H1 (cell line): ENCODE measurements at regions not wholly inside any gene's neighbourhood (a gene's known extent, or its start where the extent isn't known, plus 50 kb on each side); places are given as distances from the start of the nearest gene placed in this dataset.

Experiments
- CTCF ChIA-PET: fragments of 300-600 bp; sonication (Branson Sonifier 250); formaldehyde crosslinking; loops from one replicate; lab custom pipeline; 2021; ENCODE audit not compliant: partially characterized antibody; lab: Charles Lee
- POLR2A ChIA-PET: fragments of 300-600 bp; sonication (Branson Sonifier 250); formaldehyde crosslinking; loops from one replicate; lab custom pipeline; 2021; ENCODE audit warnings: inconsistent platforms; ENCODE audit not compliant: partially characterized antibody; lab: Charles Lee
- DNase-seq, 2 experiments: peaks; one replicate each; pipeline versions ENCODE4 v3.0.0 to v3.0.0-alpha.2; 2010 to 2022; ENCODE audit warnings: low spot score in 2 of 2, low read depth in 1 of 2, mixed read lengths in 1 of 2
- FAIRE-seq: peaks from 2 replicates; lab custom pipeline; 2011; peaks lifted over from hg19 to GRCh38; lab: Jason Lieb, UNC
- H2AFZ ChIP-seq: 2 replicates; pipeline ENCODE4 v1.8.1; 2012; ENCODE audit warnings: low read length, inconsistent platforms
- H2AK5ac ChIP-seq: 2 replicates; pipeline ENCODE4 v1.6.1; 2013; ENCODE audit warnings: low read depth, low read length
- H2BK120ac ChIP-seq: replicated peaks from 2 replicates; pipeline ENCODE3; 2013; ENCODE audit warnings: low read depth, low read length, inconsistent platforms
- H2BK12ac ChIP-seq: 2 replicates; pipeline ENCODE4 v1.6.1; 2013; ENCODE audit warnings: low read depth, low read length
- H2BK15ac ChIP-seq: 2 replicates; pipeline ENCODE4 v1.6.1; 2013; ENCODE audit warnings: low read length
- H2BK20ac ChIP-seq: 2 replicates; pipeline ENCODE4 v1.6.1; 2013; ENCODE audit warnings: low read length
- H2BK5ac ChIP-seq: 2 replicates; pipeline ENCODE4 v1.6.1; 2013; ENCODE audit warnings: low read depth, low read length
- H3K14ac ChIP-seq: 2 replicates; pipeline ENCODE4 v1.6.1; 2013; ENCODE audit warnings: inconsistent platforms; ENCODE audit not compliant: insufficient read length
- H3K18ac ChIP-seq: 2 replicates; pipeline ENCODE4 v1.6.1; 2013; ENCODE audit warnings: low read length; ENCODE audit errors: extremely low read depth
- H3K23ac ChIP-seq: 2 replicates; pipeline ENCODE4 v1.6.1; 2013; ENCODE audit warnings: inconsistent platforms; ENCODE audit not compliant: insufficient read length
- H3K23me2 ChIP-seq: 2 replicates; pipeline ENCODE4 v1.6.1; 2013; ENCODE audit warnings: low read depth, low read length
- H3K27ac ChIP-seq: 2 replicates; pipeline ENCODE4 v1.6.1; 2011; ENCODE audit warnings: low read depth, low read length, inconsistent platforms
- H3K27me3 ChIP-seq, 4 experiments: replicated peaks in 1 of 4; 1 replicate in 1 of 4; 2 replicates in 3 of 4; pipeline versions ENCODE4 v1.6.1 to v1.8.1; 2011 to 2013; ENCODE audit warnings: low read length in 3 of 4, mild to moderate bottlenecking in 3 of 4, inconsistent platforms in 2 of 4, mixed read lengths in 2 of 4, moderate library complexity in 1 of 4; ENCODE audit not compliant: control insufficient read depth in 3 of 4, insufficient read depth in 3 of 4; ENCODE audit errors: extremely low read depth in 1 of 4
- H3K36me3 ChIP-seq, 4 experiments: 2 replicates each; pipeline versions ENCODE4 v1.6.1 to v1.8.1; 2011 to 2013; ENCODE audit warnings: mild to moderate bottlenecking in 4 of 4, low read length in 3 of 4, moderate library complexity in 2 of 4, control low read depth in 1 of 4, inconsistent platforms in 1 of 4; ENCODE audit not compliant: insufficient read depth in 4 of 4, control insufficient read depth in 2 of 4
- H3K4ac ChIP-seq: replicated peaks from 2 replicates; pipeline ENCODE3; 2013; ENCODE audit warnings: low read length, low read depth, mixed read lengths, inconsistent platforms; ENCODE audit not compliant: insufficient read length
- H3K4me1 ChIP-seq, 4 experiments: replicated peaks in 1 of 4; 1 replicate in 1 of 4; 2 replicates in 3 of 4; pipeline versions ENCODE4 v1.6.1 to v1.8.1; 2011 to 2013; ENCODE audit warnings: low read length in 3 of 4, inconsistent platforms in 2 of 4, mixed read lengths in 1 of 4; ENCODE audit not compliant: insufficient read depth in 4 of 4, control insufficient read depth in 3 of 4
- H3K4me2 ChIP-seq, 2 experiments: 2 replicates each; pipeline versions ENCODE4 v1.6.1 to v1.8.1; 2011 to 2013; ENCODE audit warnings: low read depth in 2 of 2, low read length in 2 of 2, control low read depth in 1 of 2, inconsistent platforms in 1 of 2, mild to moderate bottlenecking in 1 of 2; ENCODE audit not compliant: insufficient read depth in 1 of 2
- H3K4me3 ChIP-seq, 4 experiments: fragments of 200-600, 300-600 bp in 1 of 4; sonication (generic), shearing (Covaris generic), sonication (Bioruptor Twin) in 1 of 4; 2 replicates each; pipeline versions ENCODE4 v1.5.1 to v1.8.1; 2011 to 2016; ENCODE audit warnings: low read length in 4 of 4, low read depth in 3 of 4, control low read depth in 2 of 4, inconsistent platforms in 2 of 4, mild to moderate bottlenecking in 2 of 4, mixed read lengths in 1 of 4, moderate library complexity in 1 of 4; ENCODE audit not compliant: insufficient read depth in 2 of 4; ENCODE audit errors: extremely low read depth in 1 of 4
- H3K56ac ChIP-seq: replicated peaks from 2 replicates; pipeline ENCODE3; 2013; ENCODE audit warnings: low read depth, mild to moderate bottlenecking, mixed read lengths, low read length, inconsistent platforms; ENCODE audit not compliant: insufficient read length
- H3K79me1 ChIP-seq: 2 replicates; pipeline ENCODE4 v1.6.1; 2013; ENCODE audit warnings: low read depth, low read length, control low read depth
- H3K79me2 ChIP-seq, 2 experiments: 2 replicates each; pipeline versions ENCODE4 v1.6.1 to v1.8.1; 2012 to 2013; ENCODE audit warnings: low read length in 2 of 2, mild to moderate bottlenecking in 2 of 2, inconsistent platforms in 1 of 2; ENCODE audit not compliant: insufficient read depth in 2 of 2, control insufficient read depth in 1 of 2
- H3K9ac ChIP-seq, 4 experiments: replicated peaks in 1 of 4; 1 replicate in 1 of 4; 2 replicates in 3 of 4; pipeline versions ENCODE4 v1.6.1 to v1.8.1; 2011 to 2013; ENCODE audit warnings: low read depth in 3 of 4, low read length in 3 of 4, control low read depth in 2 of 4, mild to moderate bottlenecking in 2 of 4, moderate library complexity in 2 of 4, inconsistent platforms in 1 of 4; ENCODE audit errors: extremely low read depth in 1 of 4
- H3K9me3 ChIP-seq, 2 experiments: 2 replicates each; pipeline versions ENCODE4 v1.6.1 to v1.8.1; 2012 to 2013; ENCODE audit warnings: mild to moderate bottlenecking in 2 of 2, moderate library complexity in 2 of 2, control low read depth in 1 of 2, inconsistent platforms in 1 of 2, low read depth in 1 of 2, low read length in 1 of 2, mixed read lengths in 1 of 2; ENCODE audit not compliant: insufficient read depth in 2 of 2
- H4K20me1 ChIP-seq, 2 experiments: replicated peaks in 1 of 2; 2 replicates each; pipeline versions ENCODE3 to v1.8.1; 2011 to 2013; ENCODE audit warnings: inconsistent platforms in 2 of 2, low read length in 2 of 2, mild to moderate bottlenecking in 1 of 2; ENCODE audit not compliant: insufficient read depth in 2 of 2, control insufficient read depth in 1 of 2
- H4K5ac ChIP-seq: 2 replicates; pipeline ENCODE4 v1.6.1; 2013; ENCODE audit warnings: low read length, low read depth, mixed read lengths, inconsistent platforms; ENCODE audit not compliant: insufficient read length
- H4K8ac ChIP-seq: 2 replicates; pipeline ENCODE4 v1.8.0; 2013; ENCODE audit warnings: mild to moderate bottlenecking, moderate library complexity, low read length, inconsistent platforms; ENCODE audit not compliant: insufficient read depth; ENCODE audit errors: extremely low read depth
- H4K91ac ChIP-seq: replicated peaks from 2 replicates; pipeline ENCODE3; 2013; ENCODE audit warnings: low read length, mixed read lengths, inconsistent platforms; ENCODE audit not compliant: insufficient read length
- BRCA1 ChIP-seq: IDR thresholded peaks from 2 replicates; pipeline ENCODE4 v1.6.1; 2012; ENCODE audit warnings: low read depth, low read length, improper control_type of control experiment
- CREB1 ChIP-seq: IDR thresholded peaks from 2 replicates; pipeline ENCODE4 v1.6.1; 2012; ENCODE audit warnings: inconsistent platforms
- EGR1 ChIP-seq: IDR thresholded peaks from 2 replicates; pipeline ENCODE4 v1.6.1; 2011; ENCODE audit warnings: low read depth, low read length, borderline replicate concordance
- JUN ChIP-seq: IDR thresholded peaks from 2 replicates; pipeline ENCODE4 v1.6.1; 2011; ENCODE audit warnings: low read depth, mild to moderate bottlenecking, improper control_type of control experiment, low read length
- MAFK ChIP-seq: IDR thresholded peaks from 2 replicates; pipeline ENCODE4 v1.6.1; 2012; ENCODE audit warnings: low read depth, mild to moderate bottlenecking, improper control_type of control experiment, low read length
- SP2 ChIP-seq: IDR thresholded peaks from 2 replicates; pipeline ENCODE4 v1.6.1; 2012; ENCODE audit warnings: mild to moderate bottlenecking, low read length, inconsistent platforms
- TBP ChIP-seq: IDR thresholded peaks from 2 replicates; pipeline ENCODE4 v1.6.1; 2011; ENCODE audit warnings: low read depth, low read length, improper control_type of control experiment
- TEAD4 ChIP-seq: IDR thresholded peaks from 2 replicates; pipeline ENCODE4 v1.6.1; 2012; ENCODE audit warnings: low read depth, low read length, inconsistent platforms, mixed read lengths
- ZNF274 ChIP-seq: IDR thresholded peaks from 2 replicates; pipeline ENCODE4 v1.7.0; 2012; ENCODE audit warnings: low read length, borderline replicate concordance; ENCODE audit errors: extremely low read depth
- TF ChIP-seq, protein P1 (sequence below): IDR thresholded peaks from 2 replicates; pipeline ENCODE4 v1.6.1; 2012; ENCODE audit warnings: low read length, inconsistent platforms
- TF ChIP-seq, protein P2 (sequence below), 3 experiments: IDR thresholded peaks; 1 replicate in 2 of 3; 2 replicates in 1 of 3; pipeline versions ENCODE4 v1.5.1 to v1.6.1; 2011; ENCODE audit warnings: low read length in 3 of 3, mild to moderate bottlenecking in 3 of 3, inconsistent platforms in 2 of 3, low read depth in 1 of 3, moderate library complexity in 1 of 3; ENCODE audit not compliant: insufficient read depth in 1 of 3; ENCODE audit errors: control extremely low read depth in 1 of 3
- TF ChIP-seq, protein P3 (sequence below): IDR thresholded peaks from 2 replicates; pipeline ENCODE4 v1.6.1; 2011; ENCODE audit warnings: low read depth, mild to moderate bottlenecking, low read length; ENCODE audit not compliant: insufficient read depth

DNA sequence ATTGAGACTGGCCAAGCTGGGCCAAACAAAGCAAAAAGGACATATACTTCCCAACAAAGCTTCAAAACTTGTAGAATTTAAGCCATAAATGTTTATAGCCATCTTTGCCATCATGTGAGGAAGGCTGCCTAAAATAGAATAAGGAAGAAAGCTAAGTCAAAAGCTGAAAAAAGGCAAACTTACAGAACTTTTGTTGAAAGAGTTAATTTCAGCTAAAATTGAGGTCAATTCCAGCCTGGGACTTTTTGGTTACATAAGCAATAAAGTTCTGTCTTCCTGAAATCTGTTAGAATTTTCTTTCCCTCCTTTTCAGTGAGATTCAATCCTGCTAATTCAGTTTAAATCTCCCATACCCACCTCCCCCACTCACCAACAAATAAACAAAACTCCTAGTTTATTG lies 227.9 kb upstream of the MARCKS start:
- Histone ChIP-seq H2AFZ (no peak overlapping the region), H3K36me3 (no peaks in the 10 kb centered on the region), H3K4me3 (no peak overlapping the region), H3K14ac (no peak overlapping the region), H2BK5ac (no peak overlapping the region), H3K23ac (no peak overlapping the region), H4K20me1 (no peaks in the 10 kb centered on the region), H3K56ac (no peak overlapping the region), H4K5ac (no peak overlapping the region), H3K4ac (no peak overlapping the region), H2AK5ac (no peak overlapping the region), H3K27ac (no peak overlapping the region), H4K91ac (no peak overlapping the region), H3K4me1 (peaks cover 0 to 3% (median 0%) of the 10 kb centered on the region in 4 experiments; a peak in 2 of 7 replicates), H3K23me2 (no peaks in the 10 kb centered on the region), H3K9me3 (no peaks in the 10 kb centered on the region), H3K79me2 (no peaks in the 10 kb centered on the region), H2BK12ac (no peak overlapping the region), H3K27me3 (peaks cover 0 to 3% (median 0%) of the 10 kb centered on the region in 4 experiments; a peak in 2 of 7 replicates), H3K9ac (no peak overlapping the region), H2BK20ac (no peak overlapping the region), H3K79me1 (no peaks in the 10 kb centered on the region), H2BK15ac (no peak overlapping the region), H4K8ac (no peak overlapping the region), H3K18ac (no peak overlapping the region), H2BK120ac (no peak overlapping the region), H3K4me2 (no peak overlapping the region)
- ChIA-PET CTCF (interaction anchor here (0.5 to 0.7 kb wide), 3 partner anchors 172 to 1664 kb away, joined by 3 read pairs; no protein-coding TSS in a partner anchor), POLR2A (no interaction called here)
- no peak for DNase-seq
- FAIRE-seq, result no peak
- TF ChIP-seq, protein P1, sequence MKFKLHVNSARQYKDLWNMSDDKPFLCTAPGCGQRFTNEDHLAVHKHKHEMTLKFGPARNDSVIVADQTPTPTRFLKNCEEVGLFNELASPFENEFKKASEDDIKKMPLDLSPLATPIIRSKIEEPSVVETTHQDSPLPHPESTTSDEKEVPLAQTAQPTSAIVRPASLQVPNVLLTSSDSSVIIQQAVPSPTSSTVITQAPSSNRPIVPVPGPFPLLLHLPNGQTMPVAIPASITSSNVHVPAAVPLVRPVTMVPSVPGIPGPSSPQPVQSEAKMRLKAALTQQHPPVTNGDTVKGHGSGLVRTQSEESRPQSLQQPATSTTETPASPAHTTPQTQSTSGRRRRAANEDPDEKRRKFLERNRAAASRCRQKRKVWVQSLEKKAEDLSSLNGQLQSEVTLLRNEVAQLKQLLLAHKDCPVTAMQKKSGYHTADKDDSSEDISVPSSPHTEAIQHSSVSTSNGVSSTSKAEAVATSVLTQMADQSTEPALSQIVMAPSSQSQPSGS, result no peak
- no peak for TF ChIP-seq BRCA1
- TF ChIP-seq JUN, result no peak
- TF ChIP-seq, protein P2, sequence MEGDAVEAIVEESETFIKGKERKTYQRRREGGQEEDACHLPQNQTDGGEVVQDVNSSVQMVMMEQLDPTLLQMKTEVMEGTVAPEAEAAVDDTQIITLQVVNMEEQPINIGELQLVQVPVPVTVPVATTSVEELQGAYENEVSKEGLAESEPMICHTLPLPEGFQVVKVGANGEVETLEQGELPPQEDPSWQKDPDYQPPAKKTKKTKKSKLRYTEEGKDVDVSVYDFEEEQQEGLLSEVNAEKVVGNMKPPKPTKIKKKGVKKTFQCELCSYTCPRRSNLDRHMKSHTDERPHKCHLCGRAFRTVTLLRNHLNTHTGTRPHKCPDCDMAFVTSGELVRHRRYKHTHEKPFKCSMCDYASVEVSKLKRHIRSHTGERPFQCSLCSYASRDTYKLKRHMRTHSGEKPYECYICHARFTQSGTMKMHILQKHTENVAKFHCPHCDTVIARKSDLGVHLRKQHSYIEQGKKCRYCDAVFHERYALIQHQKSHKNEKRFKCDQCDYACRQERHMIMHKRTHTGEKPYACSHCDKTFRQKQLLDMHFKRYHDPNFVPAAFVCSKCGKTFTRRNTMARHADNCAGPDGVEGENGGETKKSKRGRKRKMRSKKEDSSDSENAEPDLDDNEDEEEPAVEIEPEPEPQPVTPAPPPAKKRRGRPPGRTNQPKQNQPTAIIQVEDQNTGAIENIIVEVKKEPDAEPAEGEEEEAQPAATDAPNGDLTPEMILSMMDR (IDR thresholded peaks at IDR 0.05; ENCODE audit: control extremely low read depth in 1 of 3, insufficient read depth in 1 of 3, low read depth in 1 of 3, low read length in 3 of 3), result no peak
- TF ChIP-seq MAFK, result no peak
- TF ChIP-seq, protein P3, sequence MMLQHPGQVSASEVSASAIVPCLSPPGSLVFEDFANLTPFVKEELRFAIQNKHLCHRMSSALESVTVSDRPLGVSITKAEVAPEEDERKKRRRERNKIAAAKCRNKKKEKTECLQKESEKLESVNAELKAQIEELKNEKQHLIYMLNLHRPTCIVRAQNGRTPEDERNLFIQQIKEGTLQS, result no peak
- no peak for TF ChIP-seq EGR1
- no peak for TF ChIP-seq TBP
- TF ChIP-seq TEAD4, result no peak
- no peak for TF ChIP-seq ZNF274
- TF ChIP-seq CREB1, result no peak
- TF ChIP-seq SP2, result no peak
